ENCODE measurements at regions not wholly inside any gene's neighbourhood (a gene's known extent, or its start where the extent isn't known, plus 50 kb on each side); places are given as distances from the start of the nearest gene placed in this dataset.

GRCh38 chr12:72901685-72902084 lies 629.5 kb downstream of the TRHDE start:
- H3K14ac ChIP-seq (ENCODE audit: insufficient read depth, low read length) = no peak overlapping the region
- H3K79me2 ChIP-seq (ENCODE audit: insufficient read depth, low read length) = no peaks in the 10 kb centered on the region
- no peak overlapping the region for H3K4me3 Mint-ChIP-seq
- DNase-seq = no peak
- H3K56ac ChIP-seq (ENCODE audit: insufficient read length, low read depth, low read length) = no peak overlapping the region
- no peak overlapping the region for H3K4ac ChIP-seq (ENCODE audit: low read depth, low read length)
- no peak overlapping the region for H3K27ac ChIP-seq (ENCODE audit: insufficient read length, low read depth, low read length)
- H4K8ac ChIP-seq (replicated peaks; ENCODE audit: insufficient read length, low read depth, low read length) = no peak overlapping the region
- H3K27me3 Mint-ChIP-seq (ENCODE audit: low read depth) = no peaks in the 10 kb centered on the region
- H2AK5ac ChIP-seq (ENCODE audit: insufficient read length, low read length) = no peak overlapping the region
- H4K20me1 ChIP-seq (ENCODE audit: control insufficient read depth, insufficient read depth, insufficient read length) = no peaks in the 10 kb centered on the region
- H3K4me1 Mint-ChIP-seq = no peaks in the 10 kb centered on the region
- no peak overlapping the region for H3K9ac ChIP-seq (ENCODE audit: extremely low read depth, insufficient read length, low read length)
- H2BK120ac ChIP-seq (ENCODE audit: low read depth, low read length, poor library complexity, severe bottlenecking) = no peak overlapping the region
- H3K27ac Mint-ChIP-seq = no peak overlapping the region
- no peaks in the 10 kb centered on the region for H3K36me3 Mint-ChIP-seq (ENCODE audit: insufficient read depth in 1 of 3, low read depth in 3 of 3)
- H4K5ac ChIP-seq (ENCODE audit: insufficient read length, low read depth, low read length) = no peak overlapping the region
- no peak overlapping the region for H2BK5ac ChIP-seq (ENCODE audit: insufficient read length, low read length)
- no peak overlapping the region for H3K23ac ChIP-seq (ENCODE audit: insufficient read length, low read depth, low read length)
- no peak overlapping the region for H2AFZ ChIP-seq (ENCODE audit: low read length)
- TF ChIP-seq CTCF (conservative IDR thresholded peaks at IDR 0.05) = no peak
- H3K4me1 ChIP-seq (ENCODE audit: insufficient read depth, low read length) = no peaks in the 10 kb centered on the region
- no peak overlapping the region for H2BK20ac ChIP-seq (ENCODE audit: low read depth, low read length, poor library complexity, severe bottlenecking)
- H3T11ph ChIP-seq (ENCODE audit: low read length) = no peak overlapping the region
- no peak overlapping the region for H4K91ac ChIP-seq (ENCODE audit: insufficient read length, low read depth, low read length)
- no peaks in the 10 kb centered on the region for H3K27me3 ChIP-seq (ENCODE audit: insufficient read depth, low read length)
- H3K4me2 ChIP-seq (ENCODE audit: insufficient read depth, insufficient read length, low read length) = no peak overlapping the region
- WGBS (ENCODE audit: extremely low coverage, insufficient read length, low lambda C conversion rate) = no CpG with 5 or more reads among the region's 1 CpG
- H2BK15ac ChIP-seq (ENCODE audit: low read depth, low read length) = no peak overlapping the region
- H3K9me3 Mint-ChIP-seq = no peaks in the 10 kb centered on the region
- no peaks in the 10 kb centered on the region for H3K79me1 ChIP-seq (ENCODE audit: insufficient read depth, low read depth, low read length, poor library complexity, severe bottlenecking)
- no peaks in the 10 kb centered on the region for H3K9me3 ChIP-seq (ENCODE audit: control insufficient read depth, low read depth, low read length)
- no peak overlapping the region for H2BK12ac ChIP-seq (ENCODE audit: insufficient read length, low read depth, low read length)
- H3K18ac ChIP-seq (ENCODE audit: insufficient read length, low read depth, low read length) = no peak overlapping the region
- no peaks in the 10 kb centered on the region for H3K23me2 ChIP-seq (ENCODE audit: insufficient read length, low read depth, low read length, poor library complexity, severe bottlenecking)

Data from H9 (cell line).